GM18520 (cell line): ENCODE measurements at regions not wholly inside any gene's neighbourhood (a gene's known extent, or its start where the extent isn't known, plus 50 kb on each side); places are given as distances from the start of the nearest gene placed in this dataset.
A peak's percentile ranks its signal among the peaks of the same experiment; 100 is the strongest.

Experiments used
- ATAC-seq: cut with Tn5 transposase; IDR thresholded peaks from one replicate; pipeline ENCODE4 v1.9.1; 2021; ENCODE audit not compliant: unreplicated experiment

DNA sequence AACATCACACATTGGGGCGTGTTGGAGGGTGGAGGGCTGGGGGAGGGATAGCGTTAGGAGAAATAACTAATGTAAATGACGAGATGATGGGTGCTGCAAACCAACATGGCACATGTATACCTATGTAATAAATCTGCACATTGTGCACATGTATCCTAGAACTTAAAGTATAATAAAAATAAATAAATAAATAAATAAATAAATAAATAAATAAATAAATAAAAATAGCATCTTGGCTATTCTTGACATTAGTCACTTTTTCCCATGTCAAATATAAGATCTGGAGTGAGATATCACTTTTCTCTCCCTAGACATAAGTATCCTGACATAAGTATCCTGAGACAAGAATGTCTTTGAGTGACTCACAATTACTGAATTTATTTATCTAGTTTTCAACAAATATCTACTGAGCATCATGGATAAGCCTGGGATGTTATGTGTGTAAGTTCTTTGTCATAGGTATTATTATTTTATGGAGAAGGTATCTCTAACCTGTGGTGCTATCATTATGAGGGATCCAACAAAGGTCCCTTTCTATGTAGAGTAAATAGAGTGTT lies 691.3 kb downstream of the SORCS1 start:
- ATAC-seq, result no peak

DNA sequence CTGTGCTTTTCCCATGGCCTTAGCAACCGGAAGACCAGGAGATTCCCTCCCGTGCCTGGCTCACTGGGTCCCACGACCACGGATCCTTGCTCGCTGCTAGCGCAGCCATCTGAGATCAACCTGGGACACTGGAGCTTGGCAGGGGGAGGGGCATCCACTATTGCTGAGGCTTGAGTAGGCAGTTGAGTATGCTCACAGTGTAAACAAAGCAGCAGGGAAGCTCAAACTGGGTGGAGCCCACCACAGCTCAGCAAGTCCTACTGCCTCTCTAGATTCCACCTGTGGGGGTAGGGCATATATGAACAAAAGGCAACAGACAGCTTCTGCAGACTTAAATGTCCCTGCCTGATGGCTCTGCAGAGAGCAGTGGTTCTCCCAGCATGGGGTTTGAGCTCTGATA lies 697.0 kb downstream of the SORCS1 start:
- ATAC-seq, result no peak

DNA sequence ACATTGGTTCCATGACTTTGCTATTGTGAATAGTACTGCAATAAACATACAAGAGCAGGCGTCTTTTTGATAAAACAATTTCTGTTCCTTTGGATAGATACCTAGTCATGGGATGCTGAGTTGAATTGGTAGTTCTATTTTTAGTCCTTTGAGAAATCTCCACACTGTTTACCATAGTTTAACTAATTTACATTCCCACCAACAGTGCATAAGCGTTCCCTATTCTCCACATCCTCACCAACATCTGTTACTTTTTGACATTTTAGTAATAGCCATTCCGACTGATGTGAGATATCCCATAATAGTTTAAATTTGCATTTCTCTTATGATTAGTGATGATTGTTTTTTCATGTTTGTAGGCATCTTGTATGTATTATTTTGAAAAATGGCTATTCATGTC lies 707.0 kb downstream of the SORCS1 start:
- ATAC-seq, result no peak

DNA sequence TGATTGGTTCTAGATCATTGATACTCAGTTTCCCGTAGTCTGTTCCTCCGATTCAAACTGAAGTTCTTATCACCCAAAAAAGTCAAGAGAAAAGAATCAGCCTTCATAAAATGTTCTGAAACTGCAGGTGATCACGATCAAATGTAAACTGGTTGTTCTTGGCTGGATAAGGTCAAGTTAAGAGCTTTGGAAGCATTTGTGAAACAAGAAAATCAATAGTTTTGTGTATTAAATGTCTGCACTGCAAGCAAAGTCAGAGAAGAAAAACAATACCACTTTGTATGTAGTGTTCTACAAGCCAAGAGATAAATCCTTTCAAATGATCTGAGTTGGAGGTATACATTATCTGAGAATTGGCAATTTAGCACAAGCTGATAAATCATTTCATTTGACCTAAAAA lies 710.3 kb downstream of the SORCS1 start:
- no peak for ATAC-seq

DNA sequence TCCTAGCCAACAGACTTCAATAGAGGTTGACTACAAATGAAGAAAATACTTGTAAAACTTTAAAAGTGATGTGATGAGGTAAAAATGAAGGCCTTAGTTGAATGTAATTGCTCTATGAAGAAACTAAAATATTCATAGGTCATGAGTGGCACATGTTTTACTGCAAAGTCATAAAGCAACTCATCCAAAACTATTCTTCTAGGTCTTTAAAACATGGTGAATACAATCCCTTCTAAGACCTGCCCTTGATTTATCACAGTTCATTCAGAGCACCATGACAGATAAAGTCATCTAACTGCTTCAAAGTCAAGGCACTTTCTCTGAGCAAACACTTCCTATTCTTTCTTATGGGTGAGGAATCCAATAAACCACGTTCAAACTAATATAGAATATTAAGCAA lies 713.5 kb downstream of the SORCS1 start:
- no peak for ATAC-seq

DNA sequence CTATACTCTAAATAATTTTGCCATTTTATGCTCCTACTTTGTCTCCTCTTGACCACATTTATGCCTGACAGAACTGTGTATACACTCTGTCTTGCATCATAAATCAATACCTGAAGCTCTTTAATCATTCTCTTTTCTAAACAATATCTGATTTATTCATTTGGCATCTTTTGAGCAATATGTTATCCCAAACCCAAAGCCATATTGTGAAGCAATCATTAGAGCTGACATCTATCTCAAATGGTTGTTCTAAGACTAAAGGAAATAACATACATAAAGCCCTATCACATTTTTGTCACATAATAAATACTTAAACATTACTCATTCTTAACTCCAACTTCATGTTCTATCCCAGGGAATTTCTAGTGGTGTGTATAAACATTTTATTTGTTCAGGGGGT lies 717.6 kb downstream of the SORCS1 start:
- ATAC-seq, result no peak

DNA sequence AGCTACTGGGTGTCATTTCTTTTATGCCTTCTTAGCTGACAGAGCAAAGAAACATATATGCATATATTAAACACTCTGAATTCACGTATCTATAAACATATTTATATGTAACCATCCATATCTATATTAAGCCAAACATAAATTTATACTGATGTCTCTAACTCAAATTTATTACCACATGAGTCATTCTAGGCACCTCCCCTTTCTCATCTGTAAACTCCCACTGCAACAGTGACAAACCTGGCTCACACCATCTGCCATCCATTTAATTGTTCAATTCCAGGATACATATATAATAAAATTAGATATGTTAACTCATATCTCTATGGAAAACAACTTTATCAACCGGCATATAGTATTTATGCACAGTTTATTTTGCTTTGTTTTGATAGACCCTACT lies 722.3 kb downstream of the SORCS1 start:
- no peak for ATAC-seq

DNA sequence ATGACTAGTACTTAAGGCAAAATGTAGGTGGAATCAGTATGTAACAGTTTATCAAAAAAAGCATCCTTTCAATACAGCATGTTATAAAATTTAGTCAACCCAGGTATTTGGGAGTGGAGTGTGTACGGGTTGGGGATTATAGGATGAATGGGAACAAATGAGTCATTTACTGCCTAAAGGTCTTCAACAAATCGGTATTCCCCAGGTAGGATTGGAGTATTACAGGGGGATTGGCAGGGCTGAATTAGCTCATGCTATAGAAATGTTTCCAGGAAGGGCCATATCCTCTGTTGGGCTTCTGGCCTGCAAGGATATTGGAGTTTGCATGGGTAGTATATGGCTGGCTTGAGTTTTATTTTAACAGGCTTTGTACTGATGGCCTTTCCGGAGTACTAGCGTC lies 723.7 kb downstream of the SORCS1 start:
- no peak for ATAC-seq

DNA sequence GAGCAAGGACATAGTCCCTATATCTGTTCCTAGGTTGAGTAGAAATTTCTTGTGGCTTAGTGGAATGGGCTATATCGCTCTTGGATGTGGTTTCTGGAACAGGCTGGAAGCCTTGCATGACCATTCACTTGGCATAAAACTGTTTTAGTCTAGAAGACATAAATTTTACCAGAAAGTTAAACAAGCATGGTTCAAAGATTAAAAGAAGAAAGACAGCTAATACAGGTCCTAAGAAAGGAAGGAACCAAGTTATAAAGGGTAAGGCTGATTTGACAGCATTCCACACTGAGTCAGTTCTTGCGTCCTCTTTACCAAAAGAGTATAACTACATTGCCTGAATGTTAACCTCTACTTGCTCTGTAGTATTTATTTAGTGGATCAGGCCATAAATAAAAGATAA lies 724.2 kb downstream of the SORCS1 start:
- ATAC-seq, result no peak

DNA sequence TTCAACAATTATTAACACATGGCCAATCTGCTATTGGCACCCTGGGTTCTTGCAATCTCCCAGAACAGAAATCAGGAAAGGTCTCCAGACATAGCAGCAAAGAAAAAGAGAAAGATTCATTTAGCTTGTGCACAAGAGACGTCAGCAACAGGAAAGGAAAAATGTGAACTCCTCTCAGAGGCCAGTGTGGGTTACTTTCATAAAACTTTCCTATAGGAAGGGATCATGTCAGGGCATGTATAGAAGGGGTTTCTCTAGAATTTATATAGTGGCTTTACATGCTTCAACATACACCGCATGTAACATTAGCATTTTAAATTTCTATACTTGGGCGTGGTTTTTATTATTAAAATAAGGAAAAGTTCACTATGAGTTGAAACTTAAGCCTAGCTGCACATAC lies 725.1 kb downstream of the SORCS1 start:
- ATAC-seq, result no peak

DNA sequence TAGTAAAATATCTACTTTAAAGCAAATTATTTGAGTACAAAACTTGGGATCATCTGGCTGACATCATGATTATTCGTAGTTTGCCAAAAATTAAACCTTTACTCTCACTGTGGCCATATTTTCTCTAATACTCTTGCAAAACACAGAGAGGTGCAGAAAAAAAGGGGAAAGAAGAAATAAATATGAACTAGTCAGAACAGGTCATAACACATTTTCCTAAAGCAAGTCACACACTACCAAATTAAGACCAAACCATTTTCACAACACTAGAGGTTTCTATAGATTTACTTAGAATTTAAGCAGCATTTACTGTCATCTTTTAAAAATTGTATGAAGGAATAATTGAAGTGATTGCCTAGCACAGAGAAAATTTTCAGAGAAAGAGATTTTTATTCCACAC lies 726.1 kb downstream of the SORCS1 start:
- ATAC-seq, result no peak

DNA sequence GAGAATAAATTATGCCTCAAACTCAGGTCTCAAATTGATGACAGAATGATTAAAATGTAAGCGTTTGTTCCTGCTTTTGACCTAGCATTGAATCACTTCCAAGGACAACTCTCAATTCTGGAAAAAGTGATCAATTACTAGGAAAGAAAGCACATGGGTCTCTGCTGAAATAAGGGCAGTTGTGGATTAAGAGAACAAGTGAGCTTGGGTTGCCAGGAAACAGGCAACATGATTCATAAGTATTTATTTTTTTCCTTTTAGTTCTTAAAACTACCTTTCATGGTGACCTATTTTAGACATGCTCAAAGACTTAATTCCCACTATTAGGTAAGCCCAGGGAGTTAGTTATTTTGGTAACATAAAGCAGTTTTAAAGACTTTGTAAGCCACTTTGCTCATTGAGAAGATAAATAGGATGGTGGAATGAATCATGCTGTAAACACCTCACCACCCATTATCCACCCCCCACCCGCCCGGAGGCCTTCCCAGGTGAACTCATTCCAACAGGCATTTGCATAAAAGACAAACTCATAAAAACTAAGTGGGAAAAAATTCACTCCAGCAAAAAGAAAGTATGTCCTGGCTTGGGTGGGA lies 728.3 kb downstream of the SORCS1 start:
- ATAC-seq, result no peak

DNA sequence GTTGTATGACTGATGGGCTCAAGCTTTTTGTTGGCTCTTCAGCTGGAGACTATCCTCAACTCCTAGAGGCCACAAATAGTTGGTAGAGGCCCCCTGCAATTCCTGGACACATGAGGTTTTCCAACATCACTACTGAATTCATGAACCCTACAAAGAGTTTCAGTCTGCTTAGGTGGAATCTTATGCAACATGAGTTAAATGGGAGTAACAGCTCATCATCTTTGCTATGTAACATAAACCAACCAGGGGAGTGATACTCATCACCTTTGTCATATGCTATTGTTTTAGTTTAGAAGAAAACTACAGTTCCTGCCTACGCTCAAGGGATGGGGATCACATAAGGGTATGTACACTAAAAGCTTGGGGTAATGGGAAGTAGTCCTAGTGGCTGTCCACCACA lies 729.4 kb downstream of the SORCS1 start:
- ATAC-seq, result no peak

DNA sequence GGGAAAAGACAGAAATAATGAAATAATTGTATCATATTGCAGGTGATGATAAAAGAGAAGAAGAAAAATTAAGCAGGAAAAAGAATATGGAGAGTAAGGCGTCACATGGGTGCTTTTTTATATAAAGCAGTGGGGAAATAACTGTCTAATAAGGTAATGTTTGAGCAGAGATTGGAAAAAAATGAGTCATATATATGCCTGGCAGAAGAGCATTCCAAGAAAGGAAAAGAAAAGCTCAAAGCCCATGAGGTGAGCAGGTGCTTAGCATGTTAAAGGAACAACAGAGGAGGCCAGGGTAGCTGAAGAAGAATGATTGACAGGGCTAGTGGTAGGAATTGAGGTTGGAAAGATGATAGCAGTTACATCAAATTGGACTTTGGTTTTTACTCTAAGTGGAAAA lies 739.5 kb downstream of the SORCS1 start:
- no peak for ATAC-seq

DNA sequence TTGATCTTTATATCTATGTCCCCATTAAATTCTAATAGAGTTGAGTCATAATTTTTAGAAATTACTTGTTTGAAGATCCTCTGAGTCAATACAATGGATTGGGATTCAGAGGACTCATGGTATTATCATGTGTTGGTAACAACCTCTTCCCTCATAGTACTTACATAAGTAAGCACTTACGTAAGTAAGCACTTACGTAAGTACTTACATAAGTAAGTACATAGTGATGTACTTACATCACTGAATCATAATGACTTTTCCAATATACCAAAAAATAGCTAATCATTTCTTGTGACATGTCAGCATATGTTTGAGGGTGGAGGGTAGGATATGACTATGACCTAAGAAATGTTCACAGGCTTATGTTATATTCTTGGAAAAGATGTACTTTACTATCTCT lies 740.5 kb downstream of the SORCS1 start:
- no peak for ATAC-seq

DNA sequence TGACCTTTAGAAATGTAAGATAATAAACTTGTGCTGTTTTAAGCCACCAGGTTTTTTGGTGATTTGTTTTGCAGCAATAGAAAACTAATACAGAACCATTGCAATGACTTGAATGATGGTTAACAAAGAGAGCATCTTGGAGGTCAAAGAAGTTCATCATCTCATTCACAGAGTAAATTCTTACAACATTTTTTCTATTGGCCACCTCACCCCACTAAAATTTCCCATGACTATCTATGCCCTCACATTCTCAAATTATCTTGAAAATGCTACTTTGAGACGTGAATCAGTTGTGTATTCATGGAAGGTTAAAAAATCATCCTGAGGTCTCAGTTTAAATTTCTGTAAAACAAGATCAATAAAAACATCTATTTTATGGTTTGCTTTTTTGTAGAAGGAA lies 754.2 kb downstream of the SORCS1 start:
- ATAC-seq, result no peak

DNA sequence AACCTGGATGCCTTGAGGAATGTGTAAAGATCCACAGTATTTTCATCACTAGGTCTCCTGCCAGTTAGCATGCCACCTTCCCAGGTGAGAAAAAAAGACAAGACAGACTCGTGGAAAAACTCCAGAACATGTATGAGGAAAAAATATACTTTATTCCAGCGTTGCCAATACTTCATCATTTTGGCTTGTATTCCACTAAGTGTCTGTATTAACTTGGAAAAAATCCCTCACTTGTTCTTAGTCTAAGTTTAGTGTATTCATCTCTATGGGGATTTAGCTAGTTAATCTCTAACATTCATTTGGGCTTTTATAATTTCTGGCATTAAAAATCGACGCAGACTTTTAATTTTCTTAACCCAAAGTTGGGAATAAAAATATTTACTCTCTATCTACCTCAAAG lies 759.4 kb downstream of the SORCS1 start:
- ATAC-seq, result no peak

DNA sequence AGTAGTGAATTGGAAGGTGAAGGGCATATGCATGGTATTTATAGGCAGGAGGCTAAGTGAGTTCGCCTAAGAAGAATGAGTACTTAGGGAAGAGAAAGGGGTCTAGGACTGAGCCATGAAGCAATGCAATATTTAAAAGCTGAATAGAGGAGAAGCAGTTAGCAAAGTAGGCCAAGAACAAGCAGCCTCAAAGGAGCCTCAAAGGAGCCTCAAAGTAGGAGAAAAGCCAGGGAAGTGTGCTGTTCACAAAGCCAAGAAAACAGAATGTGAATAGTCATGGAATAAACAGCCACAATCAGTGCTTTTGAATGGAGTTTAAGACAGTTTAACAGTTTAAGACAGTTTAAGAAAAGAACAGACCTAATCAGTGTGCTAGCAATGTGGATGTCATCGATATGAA lies 762.0 kb downstream of the SORCS1 start:
- ATAC-seq, result no peak

DNA sequence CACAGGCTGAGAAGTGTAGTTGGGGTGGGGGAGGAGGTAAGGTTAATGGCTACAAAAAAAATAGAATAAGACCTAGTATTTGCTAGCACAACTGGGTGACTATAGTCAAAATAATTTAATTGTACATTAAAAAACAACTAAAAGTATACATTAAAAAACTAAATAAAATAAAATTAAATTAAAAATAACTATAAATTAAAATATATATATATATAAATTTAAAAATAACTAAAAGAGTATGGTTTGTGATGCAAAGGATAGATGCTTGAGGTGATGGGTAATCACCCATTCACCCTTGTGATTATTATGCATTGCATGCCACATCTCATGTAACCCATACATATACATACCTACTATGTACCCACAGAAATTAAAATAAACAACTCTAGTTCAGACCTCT lies 762.5 kb downstream of the SORCS1 start:
- no peak for ATAC-seq

DNA sequence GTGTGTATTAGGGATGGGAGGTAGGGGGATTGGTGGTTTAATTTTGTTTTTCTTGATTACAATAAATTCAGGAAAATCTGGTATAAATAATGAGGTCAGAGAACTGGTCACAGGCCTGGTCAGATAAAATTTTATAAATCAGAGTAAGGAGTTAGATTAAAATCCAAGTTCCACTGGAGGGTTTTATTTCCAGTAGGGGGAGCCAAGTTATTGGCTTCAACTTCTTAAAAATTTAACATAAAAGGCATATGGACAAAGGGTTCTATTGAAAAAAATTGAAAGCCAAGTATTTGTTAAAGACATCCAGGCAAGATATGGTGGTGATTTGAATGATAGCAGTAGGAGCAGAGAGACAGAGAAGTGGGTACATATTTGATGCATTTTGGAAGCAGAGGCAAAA lies 763.3 kb downstream of the SORCS1 start:
- no peak for ATAC-seq

DNA sequence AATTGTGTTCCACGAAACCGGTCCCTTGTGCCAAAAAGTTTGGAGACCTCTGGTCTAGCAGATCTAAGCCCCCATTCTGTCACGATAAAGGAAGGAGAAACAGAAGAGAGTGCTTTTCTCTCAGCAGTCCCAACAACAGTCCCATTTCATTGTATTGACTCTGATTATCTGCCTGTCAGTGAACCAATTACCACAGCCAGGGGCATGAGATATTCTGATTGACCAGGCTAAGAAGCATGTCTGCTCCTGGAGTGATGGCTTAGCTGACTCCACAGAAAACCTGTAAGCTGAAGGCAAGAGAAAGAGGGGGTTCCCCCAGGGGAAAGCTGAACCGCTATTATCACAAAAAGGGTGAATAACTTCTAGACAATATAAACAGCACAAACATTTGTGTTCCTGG lies 765.4 kb downstream of the SORCS1 start:
- ATAC-seq, result no peak

DNA sequence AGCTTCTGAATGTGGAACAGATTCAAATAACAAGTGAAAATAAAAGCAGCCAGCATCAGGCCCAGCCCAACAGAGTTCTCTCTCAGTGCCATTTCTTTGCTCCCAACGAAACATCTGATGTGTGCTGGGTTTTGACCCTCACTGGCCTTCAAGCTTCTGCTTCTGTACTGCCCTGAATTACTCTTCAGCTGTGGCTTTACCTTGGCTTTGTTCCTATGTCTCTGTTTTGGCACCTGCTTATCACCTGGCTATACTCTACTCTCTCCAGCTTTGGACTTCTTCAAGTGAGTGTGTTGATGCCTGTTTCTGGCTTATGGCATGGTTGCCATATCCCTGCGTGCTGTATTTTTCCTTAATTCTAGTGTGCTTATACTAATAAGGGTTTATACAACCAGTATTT lies 768.3 kb downstream of the SORCS1 start:
- peak; percentile 10 for ATAC-seq

DNA sequence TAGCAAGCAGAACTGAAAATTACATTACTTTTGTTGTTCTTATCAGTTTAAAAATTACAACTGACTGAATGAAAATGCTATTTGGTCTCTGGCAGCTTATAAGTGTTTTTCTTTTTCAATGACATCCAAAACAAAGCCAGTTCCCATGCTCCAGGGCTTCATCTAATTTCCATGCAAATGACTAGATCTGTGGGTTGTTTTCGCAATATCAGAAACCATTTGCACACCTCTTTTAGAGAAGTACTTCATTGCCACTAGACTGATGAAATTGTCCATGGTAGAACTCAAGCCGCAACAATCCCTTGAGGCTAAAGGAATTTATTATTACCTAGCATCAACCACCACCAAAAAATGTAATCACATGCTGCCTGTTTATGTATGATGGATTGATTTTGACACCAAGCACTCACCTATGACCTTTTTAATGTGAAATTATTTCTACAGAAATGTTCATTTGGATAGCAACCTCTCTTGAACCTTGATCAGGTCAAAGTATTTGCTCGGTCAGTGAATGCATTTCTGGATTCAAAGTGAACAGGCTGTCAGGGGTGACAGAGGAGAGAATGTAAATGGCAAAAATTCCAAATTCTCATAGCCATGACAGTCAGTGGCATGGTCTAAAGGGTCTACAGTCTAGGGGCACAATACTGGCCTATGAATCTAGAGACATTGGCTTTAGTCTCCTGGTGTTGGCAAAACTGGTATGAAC lies 769.3 kb downstream of the SORCS1 start:
- ATAC-seq, result no peak
